Type B pancreatic cell (in vitro differentiated cells): ENCODE measurements at regions not wholly inside any gene's neighbourhood (a gene's known extent, or its start where the extent isn't known, plus 50 kb on each side); places are given as distances from the start of the nearest gene placed in this dataset.

ENCODE experiments used
- DNase-seq: peaks from one replicate; pipeline ENCODE4 v3.0.0; 2021; ENCODE audit warnings: mixed read lengths; ENCODE audit not compliant: unreplicated experiment; ENCODE audit errors: extremely low spot score
- H3K27ac Mint-ChIP-seq: 2 replicates; pipeline ENCODE4 v1.8.0; 2021; ENCODE audit warnings: mild to moderate bottlenecking, mixed read lengths
- H3K27me3 Mint-ChIP-seq: 2 replicates; pipeline ENCODE4 v1.8.0; 2021; ENCODE audit warnings: mixed read lengths
- H3K36me3 Mint-ChIP-seq: 2 replicates; pipeline ENCODE4 v1.8.0; 2021; ENCODE audit warnings: mixed read lengths
- H3K4me1 Mint-ChIP-seq: one replicate; pipeline ENCODE4 v1.8.0; 2021; ENCODE audit warnings: mixed read lengths; ENCODE audit not compliant: unreplicated experiment
- H3K4me3 Mint-ChIP-seq: 2 replicates; pipeline ENCODE4 v1.8.0; 2021; ENCODE audit warnings: mild to moderate bottlenecking, mixed read lengths
- H3K9me3 Mint-ChIP-seq: 2 replicates; pipeline ENCODE4 v1.8.0; 2021; ENCODE audit warnings: mixed read lengths
- TF ChIP-seq, protein P1 (sequence below): fragments of 200-600 bp; sonication (generic); conservative IDR thresholded peaks from 2 replicates; pipeline ENCODE4 v1.5.0; 2021; ENCODE audit warnings: antibody characterized with exemption, mild to moderate bottlenecking

GRCh38 chr2:118190474-118190873, 102.2 kb downstream of the INSIG2 start:
- Mint-ChIP-seq H3K36me3 (no peaks in the 10 kb centered on the region), H3K9me3 (no peaks in the 10 kb centered on the region), H3K4me3 (no peak overlapping the region), H3K4me1 (peaks cover 16% of the 10 kb centered on the region), H3K27ac (no peak overlapping the region), H3K27me3 (peaks cover 14% of the 10 kb centered on the region)
- TF ChIP-seq, protein P1, sequence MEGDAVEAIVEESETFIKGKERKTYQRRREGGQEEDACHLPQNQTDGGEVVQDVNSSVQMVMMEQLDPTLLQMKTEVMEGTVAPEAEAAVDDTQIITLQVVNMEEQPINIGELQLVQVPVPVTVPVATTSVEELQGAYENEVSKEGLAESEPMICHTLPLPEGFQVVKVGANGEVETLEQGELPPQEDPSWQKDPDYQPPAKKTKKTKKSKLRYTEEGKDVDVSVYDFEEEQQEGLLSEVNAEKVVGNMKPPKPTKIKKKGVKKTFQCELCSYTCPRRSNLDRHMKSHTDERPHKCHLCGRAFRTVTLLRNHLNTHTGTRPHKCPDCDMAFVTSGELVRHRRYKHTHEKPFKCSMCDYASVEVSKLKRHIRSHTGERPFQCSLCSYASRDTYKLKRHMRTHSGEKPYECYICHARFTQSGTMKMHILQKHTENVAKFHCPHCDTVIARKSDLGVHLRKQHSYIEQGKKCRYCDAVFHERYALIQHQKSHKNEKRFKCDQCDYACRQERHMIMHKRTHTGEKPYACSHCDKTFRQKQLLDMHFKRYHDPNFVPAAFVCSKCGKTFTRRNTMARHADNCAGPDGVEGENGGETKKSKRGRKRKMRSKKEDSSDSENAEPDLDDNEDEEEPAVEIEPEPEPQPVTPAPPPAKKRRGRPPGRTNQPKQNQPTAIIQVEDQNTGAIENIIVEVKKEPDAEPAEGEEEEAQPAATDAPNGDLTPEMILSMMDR = no peak
- DNase-seq = no peak

DNA sequence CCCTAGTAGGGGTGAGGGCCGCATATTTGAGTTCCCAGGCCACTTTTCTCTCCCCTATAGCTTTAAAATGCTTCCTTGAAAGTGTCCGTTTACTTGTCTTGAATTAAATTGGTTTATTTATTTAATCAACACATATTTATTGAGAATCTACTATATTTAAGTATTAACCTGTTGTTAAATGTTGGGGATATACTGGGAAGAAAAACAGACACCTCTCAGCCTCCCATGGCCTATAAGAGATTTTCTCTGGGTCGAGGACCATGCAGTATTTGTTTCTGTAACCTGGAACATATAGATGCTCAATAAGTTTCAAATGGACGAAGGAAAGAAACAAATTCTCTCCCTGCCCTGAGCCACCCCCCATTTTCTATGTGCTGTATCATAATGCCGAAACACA, 98.6 kb downstream of the INSIG2 start:
- TF ChIP-seq, protein P1 = no peak
- Mint-ChIP-seq H3K27ac (peak overlapping the region; percentile 92), H3K4me3 (peak overlapping the region; percentile 97), H3K9me3 (no peaks in the 10 kb centered on the region), H3K36me3 (no peaks in the 10 kb centered on the region), H3K27me3 (peaks cover 25% of the 10 kb centered on the region), H3K4me1 (peaks cover 24% of the 10 kb centered on the region)
- no peak for DNase-seq

- Mint-ChIP-seq H3K4me3 (peak overlapping the region; percentile 97), H3K27ac (peak overlapping the region; percentile 92), H3K4me1 (peaks cover 24% of the 10 kb centered on the region), H3K27me3 (peaks cover 23% of the 10 kb centered on the region), H3K9me3 (no peaks in the 10 kb centered on the region), H3K36me3 (no peaks in the 10 kb centered on the region)
- TF ChIP-seq, protein P1 = peak; percentile 28
- DNase-seq = peak; percentile 89
These were observed 98.0 kb downstream of the INSIG2 start for GRCh38 chr2:118186110-118186857.

GRCh38 chr2:118185210-118186109, 97.2 kb downstream of the INSIG2 start:
- peaks cover 26% of the 10 kb centered on the region for H3K27me3 Mint-ChIP-seq
- H3K9me3 Mint-ChIP-seq = no peaks in the 10 kb centered on the region
- H3K4me3 Mint-ChIP-seq = peak overlapping the region; percentile 97
- H3K27ac Mint-ChIP-seq = peak overlapping the region; percentile 92
- DNase-seq = no peak
- H3K4me1 Mint-ChIP-seq = peaks cover 24% of the 10 kb centered on the region
- TF ChIP-seq, protein P1 = no peak
- no peaks in the 10 kb centered on the region for H3K36me3 Mint-ChIP-seq

- Mint-ChIP-seq H3K27me3 (peaks cover 29% of the 10 kb centered on the region), H3K4me1 (peaks cover 20% of the 10 kb centered on the region), H3K9me3 (no peaks in the 10 kb centered on the region), H3K27ac (no peak overlapping the region), H3K36me3 (no peaks in the 10 kb centered on the region), H3K4me3 (peak overlapping the region; percentile 24)
- DNase-seq = no peak
- TF ChIP-seq, protein P1 = no peak
These were observed 95.1 kb downstream of the INSIG2 start for GRCh38 chr2:118183381-118183780.
